SW480 (cell line): ENCODE measurements at regions not wholly inside any gene's neighbourhood (a gene's known extent, or its start where the extent isn't known, plus 50 kb on each side); places are given as distances from the start of the nearest gene placed in this dataset.
"Not testable (repeated sequence)": the region's sequence is repeated elsewhere in the genome, so short reads cannot be mapped to it uniquely, and the experiment has no call there.

ENCODE experiments used
- DNase-seq: peaks from one replicate; pipeline ENCODE4 v3.0.0-alpha.2; 2016; ENCODE audit warnings: low spot score

DNA sequence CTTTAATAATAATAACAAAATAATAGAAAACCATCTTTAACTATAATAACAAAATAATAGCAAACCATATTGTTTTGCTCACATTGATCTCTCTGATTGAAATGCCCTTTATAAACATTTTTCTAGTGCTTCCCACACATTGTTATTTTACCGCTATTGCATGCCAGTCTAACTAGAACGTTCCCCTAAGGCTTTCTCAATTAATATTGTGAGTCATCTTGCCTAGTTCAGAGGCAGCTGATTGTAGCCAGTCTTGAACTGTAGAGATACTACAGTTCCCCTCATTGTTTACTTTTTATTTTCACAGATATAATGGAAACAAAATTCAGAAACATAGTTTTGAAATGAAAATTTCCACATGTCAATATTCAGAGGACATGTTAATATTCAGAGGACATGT is 192.3 kb upstream of the ADGRL4 start:
- no peak for DNase-seq

- no peak for DNase-seq
Measured at GRCh38 chr1:79197421-79197820, 190.9 kb upstream of the ADGRL4 start.

- no peak for DNase-seq
Measured at GRCh38 chr1:79196211-79196610, 189.7 kb upstream of the ADGRL4 start.

DNA sequence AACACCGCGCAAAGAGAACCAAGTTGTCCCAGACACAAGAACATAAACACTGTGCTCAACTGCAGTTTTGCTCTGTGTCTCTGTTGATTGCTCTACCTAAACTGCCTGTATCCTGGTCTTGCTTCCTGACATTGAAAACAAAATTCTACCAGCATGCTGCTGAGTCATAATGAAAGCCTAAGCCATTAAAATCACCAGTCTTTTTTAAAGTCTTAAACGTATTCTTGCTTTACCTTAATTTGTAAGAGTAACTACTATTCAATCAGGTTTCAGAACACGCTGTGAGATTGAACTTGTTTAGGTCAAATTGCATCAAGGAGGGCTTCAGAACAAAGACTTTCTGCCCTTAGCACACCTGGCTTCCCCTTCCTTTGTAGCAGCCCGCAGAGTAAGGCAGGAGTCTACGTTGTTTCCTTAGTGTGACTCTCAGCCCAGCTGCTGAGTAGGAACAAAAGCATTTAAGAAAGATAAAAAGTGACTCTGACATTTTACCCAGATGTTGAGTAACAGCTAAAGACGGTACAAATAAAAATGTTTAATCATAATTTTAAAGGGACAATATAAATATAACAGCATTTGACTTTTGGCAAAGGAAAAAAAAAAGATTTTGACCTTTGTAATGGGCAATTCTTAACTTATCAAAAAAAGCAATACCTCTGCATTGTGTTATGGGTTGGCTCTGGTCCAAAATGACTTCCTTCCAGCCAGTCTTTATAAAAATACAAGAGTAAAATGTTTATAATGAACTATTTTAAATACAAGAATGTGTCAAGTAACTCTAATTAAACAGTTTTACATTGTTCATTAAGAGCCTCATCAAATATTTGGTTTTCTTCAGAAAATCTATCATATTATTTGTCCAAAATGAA is 186.9 kb upstream of the ADGRL4 start:
- DNase-seq, result no peak

DNA sequence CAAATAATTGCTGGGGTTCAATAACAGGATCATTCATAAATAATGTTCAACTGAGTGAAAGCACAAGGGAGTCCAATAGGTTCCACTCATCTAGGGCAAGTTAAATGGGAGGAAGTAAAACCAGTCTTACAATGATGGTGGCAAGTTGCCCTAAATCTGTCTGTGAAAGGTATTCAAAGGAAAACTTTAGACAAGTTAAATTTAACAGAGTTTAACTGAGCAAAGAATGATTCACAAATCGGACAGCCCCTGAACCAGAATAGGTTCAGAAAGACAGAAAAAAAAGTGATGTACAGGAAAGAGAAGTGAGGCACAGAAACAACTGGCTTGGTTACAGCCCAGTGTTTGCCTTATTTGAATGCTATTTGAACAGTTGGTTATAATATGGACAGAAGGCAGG is 183.5 kb upstream of the ADGRL4 start:
- no peak for DNase-seq

DNA sequence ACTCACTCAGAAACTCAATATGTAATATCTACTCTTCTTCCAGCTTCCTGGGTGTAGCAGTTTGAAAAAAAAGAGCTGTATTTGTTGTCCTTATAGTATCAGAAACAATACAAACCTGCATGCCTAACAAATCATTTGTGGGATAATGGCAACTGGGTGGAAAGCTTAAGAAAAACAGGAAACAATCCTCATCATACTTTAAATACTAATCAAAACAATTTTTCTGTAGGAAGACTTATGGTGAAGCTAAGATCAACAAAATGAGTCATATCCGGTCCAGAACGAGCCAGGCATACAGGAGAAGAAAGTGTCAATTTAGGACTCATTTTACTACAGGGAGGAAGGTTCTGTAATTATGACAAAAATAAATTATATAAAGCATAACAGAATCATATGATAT is 181.8 kb upstream of the ADGRL4 start:
- DNase-seq, result no peak

DNA sequence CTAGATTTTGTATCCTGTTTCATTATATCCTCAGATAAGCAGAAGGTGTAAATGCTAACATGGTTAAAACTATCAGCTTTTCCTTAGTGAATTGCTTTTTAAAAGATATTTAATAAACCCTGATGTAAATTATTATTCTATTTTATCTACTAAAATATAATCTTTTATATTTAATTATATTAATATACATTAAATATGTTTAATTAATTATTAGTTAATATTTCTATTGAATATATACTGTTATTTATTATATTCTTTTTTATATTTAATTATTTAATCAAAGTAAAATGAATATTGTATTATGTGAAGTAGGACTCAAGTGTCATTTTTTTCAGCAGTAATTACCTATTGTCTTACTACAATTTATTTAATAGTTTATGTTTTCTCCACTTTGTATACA is 179.7 kb upstream of the ADGRL4 start:
- no peak for DNase-seq

DNA sequence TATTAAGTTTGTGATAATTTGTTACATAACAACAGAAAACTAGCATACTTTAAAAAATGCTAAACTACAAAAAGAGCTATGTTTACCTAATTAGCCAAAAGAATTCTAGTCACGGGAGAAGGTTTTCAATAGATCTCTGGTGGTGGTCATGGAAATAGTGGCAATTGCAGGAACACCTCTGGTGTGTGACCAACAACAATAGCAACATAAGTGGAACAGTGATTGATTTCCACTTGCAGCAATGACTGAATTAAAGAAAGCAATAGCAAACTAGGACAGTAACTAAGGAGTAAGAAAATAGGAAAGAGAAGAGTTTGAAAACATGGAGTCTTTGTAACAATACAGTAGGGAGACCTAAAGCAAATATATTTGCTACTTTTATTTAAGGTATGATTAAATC is 171.3 kb upstream of the ADGRL4 start:
- DNase-seq, result no peak

DNA sequence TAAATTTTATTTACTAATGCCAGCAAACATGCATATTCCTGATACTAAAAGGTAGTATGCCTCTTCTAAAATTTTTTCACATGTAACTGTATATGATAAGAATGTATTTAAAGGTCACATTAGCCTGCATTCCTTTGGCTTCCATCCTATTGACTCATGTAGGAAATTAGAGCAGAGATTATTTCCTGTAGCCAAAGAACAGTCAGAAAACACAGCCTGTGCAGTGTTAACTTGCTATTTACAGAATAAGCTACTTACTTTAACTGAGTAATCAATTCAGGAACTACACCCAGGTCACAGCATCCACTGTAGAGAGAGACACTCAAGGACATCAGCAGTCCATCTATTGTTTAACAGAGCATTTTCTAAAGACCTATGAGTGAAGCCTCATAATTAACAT is 154.5 kb upstream of the ADGRL4 start:
- no peak for DNase-seq

- DNase-seq, result no peak
Measured at GRCh38 chr1:79155991-79156390, 149.5 kb upstream of the ADGRL4 start.

DNA sequence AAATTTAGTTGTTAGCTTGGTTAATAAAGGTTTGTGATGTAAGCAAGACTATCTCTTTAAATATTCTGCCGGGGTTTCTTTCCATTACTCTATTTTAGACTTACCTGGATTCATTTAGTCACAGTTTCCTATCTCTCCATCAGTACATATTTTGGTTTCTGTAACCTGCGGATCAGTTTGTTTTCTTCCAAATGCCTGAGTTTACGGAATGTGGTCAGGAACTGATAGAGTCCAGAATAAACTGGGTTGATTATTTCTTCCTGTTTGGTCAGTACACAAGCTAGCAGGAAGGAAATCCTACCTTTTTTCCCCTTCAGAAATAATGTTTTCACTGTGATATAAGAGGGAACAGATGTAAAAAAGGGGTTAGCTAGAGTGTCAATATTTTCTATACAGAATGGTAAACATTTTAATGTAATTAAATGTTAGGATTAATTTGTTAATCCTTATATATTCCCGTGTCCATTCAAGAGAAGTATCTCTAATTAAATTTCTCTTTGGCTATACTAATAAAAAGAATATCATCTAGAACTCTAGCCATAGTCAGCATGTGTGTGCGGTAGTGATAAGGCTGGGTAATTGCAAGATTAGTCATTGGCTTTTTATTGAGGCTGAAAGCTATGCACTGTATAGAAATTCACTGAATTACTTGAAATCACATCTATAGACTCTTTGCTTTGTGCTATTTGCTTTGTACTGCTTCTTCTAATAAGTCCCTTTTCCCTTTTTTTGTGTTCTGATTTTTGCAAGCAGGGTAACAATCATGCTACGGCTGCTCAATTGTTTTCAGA is 144.7 kb upstream of the ADGRL4 start:
- DNase-seq, result no peak

DNA sequence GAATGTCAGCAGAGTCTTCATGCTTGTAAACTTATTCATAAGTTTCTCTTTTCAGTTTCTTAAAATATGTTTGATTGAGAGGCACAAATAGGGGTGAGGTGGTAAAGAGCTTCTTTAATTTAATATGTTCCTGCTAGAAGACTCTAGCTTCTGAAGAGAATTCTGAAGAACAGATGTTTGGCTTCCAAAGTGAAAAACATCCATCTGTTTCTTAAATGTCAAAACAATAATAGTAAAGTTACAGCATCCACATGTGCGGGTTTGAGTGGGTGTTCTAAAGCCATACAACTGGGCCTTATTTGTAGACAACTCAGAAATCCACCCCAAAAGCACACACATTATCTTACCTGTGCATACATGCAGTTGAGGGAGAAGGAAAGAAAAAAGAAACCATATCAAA is 144.0 kb upstream of the ADGRL4 start:
- DNase-seq, result no peak

- not testable (repeated sequence) for DNase-seq
Measured at GRCh38 chr1:79138227-79138626, 131.7 kb upstream of the ADGRL4 start.

GRCh38 chr1:79133774-79134364 is 127.3 kb upstream of the ADGRL4 start:
- no peak for DNase-seq

- no peak for DNase-seq
Measured at GRCh38 chr1:79131626-79132025, 125.1 kb upstream of the ADGRL4 start.

DNA sequence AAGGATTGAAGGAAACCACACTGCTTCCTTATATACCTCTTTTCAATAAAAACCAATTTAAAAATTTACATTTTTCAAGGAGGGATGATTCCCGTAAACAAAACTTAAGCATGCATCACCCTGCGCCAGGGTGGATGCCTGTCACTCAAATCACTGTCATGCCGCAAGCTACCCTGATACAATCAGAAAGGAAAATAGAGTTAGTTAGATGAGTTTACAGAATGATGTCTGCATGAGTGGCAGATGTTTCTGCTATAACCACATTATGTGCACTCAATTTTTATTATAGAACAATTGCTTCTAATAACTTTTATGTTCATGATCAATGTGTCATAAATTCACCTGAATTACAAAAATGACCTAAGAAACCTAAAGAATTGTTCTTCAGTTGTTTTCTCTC is 123.4 kb upstream of the ADGRL4 start:
- no peak for DNase-seq

GRCh38 chr1:79128722-79129121 is 122.2 kb upstream of the ADGRL4 start:
- no peak for DNase-seq

GRCh38 chr1:79124756-79125155 is 118.2 kb upstream of the ADGRL4 start:
- DNase-seq, result no peak

- no peak for DNase-seq
Measured at GRCh38 chr1:79122521-79122920, 116.0 kb upstream of the ADGRL4 start.

- no peak for DNase-seq
Measured at GRCh38 chr1:79117376-79117775, 110.8 kb upstream of the ADGRL4 start.

GRCh38 chr1:79113836-79114235 is 107.3 kb upstream of the ADGRL4 start:
- DNase-seq, result no peak

GRCh38 chr1:79110749-79111148 is 104.2 kb upstream of the ADGRL4 start:
- no peak for DNase-seq

DNA sequence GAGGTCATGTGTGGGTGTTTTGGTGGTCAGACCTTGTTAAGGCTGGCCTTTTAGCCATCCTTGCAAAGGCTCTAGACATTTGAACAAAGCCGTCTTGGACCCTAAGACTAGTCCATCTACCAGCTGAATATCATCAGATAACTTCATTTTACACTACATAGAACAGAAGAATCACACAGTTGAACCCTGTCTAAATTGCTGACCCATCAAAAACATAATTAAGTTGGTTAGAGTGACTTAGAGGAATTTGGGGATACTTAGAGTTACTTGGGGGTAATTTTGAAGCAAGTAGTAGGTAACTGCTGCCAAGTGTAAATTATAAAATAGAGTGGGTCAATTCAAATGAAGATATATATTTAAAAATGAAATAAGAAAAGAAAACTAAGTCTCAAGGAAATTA is 102.9 kb upstream of the ADGRL4 start:
- no peak for DNase-seq
